ENCODE measurements at regions not wholly inside any gene's neighbourhood (a gene's known extent, or its start where the extent isn't known, plus 50 kb on each side); places are given as distances from the start of the nearest gene placed in this dataset.

DNA sequence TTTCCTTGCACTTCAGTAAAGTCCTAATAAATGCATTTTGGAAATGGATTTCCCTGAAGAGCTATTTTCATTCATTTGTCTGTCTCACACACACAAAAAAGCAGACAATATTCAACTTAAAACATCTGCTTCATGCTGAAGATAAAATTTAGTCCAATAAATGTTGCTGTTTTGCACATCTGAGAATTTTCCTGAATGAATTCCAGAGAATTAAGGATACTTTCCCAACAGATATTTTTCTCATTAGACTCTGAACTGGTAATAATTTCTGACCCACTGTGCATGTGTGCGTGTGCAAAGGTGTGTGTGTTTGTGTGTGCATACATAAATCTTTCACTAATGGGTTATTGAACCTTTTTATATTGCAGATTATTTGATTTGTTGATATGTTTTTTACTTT lies 390.2 kb upstream of the TMEFF2 start:
- BruUV-seq (replicated peaks) = no TSS peak
- ChIA-PET CTCF (ENCODE audit: low intra/inter-chr PET ratio, low total read pairs) (no interaction called here), POLR2A (no interaction called here)
- ATAC-seq = no peak
- Histone ChIP-seq H3K36me3 (replicated peaks in 1 of 2; ENCODE audit: control insufficient read depth in 1 of 2, insufficient read depth in 2 of 2, low read length in 2 of 2) (no peaks in the 10 kb centered on the region), H3K4me3 (replicated peaks in 1 of 3; ENCODE audit: insufficient read depth in 1 of 3, low read depth in 2 of 3, low read length in 3 of 3) (no peak overlapping the region), H3K79me2 (ENCODE audit: insufficient read depth, low read length) (no peaks in the 10 kb centered on the region), H3K27ac (ENCODE audit: extremely low read length, insufficient read depth, low read length) (no peak overlapping the region), H3K9ac (ENCODE audit: insufficient read depth, low read depth, low read length) (no peak overlapping the region), H3K4me1 (ENCODE audit: insufficient read depth, low read length) (no peaks in the 10 kb centered on the region), H3K9me3 (ENCODE audit: low read length) (no peaks in the 10 kb centered on the region), H4K20me1 (ENCODE audit: insufficient read depth, low read length) (no peaks in the 10 kb centered on the region), H2AFZ (ENCODE audit: low read length) (no peak overlapping the region), H3K4me2 (ENCODE audit: low read depth, low read length) (no peak overlapping the region), H3K27me3 (ENCODE audit: control insufficient read depth in 1 of 2, insufficient read depth in 2 of 2, low read length in 2 of 2) (no peaks in the 10 kb centered on the region)
- intact Hi-C loops (cut with micrococcal nuclease; ENCODE audit: unreplicated experiment) = no loop called here
- WGBS (ENCODE audit: low lambda C conversion rate) = 2% methylated on average over 1 of the region's 1 CpG
- DNase-seq (ENCODE audit: low spot score) = no peak
- in situ Hi-C loops (cut with HindIII; ENCODE audit: extremely low pct_ligation_motif_present, low pct_unique_long_range_greater_than_20kb) = no loop called here
- TF ChIP-seq ATF1 (CRISPR knock-in tag; IDR thresholded peaks at IDR 0.05) = no peak
- TF ChIP-seq, protein P1, sequence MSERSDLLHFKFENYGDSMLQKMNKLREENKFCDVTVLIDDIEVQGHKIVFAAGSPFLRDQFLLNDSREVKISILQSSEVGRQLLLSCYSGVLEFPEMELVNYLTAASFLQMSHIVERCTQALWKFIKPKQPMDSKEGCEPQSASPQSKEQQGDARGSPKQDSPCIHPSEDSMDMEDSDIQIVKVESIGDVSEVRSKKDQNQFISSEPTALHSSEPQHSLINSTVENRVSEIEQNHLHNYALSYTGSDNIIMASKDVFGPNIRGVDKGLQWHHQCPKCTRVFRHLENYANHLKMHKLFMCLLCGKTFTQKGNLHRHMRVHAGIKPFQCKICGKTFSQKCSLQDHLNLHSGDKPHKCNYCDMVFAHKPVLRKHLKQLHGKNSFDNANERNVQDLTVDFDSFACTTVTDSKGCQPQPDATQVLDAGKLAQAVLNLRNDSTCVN (CRISPR knock-in tag; IDR thresholded peaks at IDR 0.05; ENCODE audit: borderline replicate concordance) = no peak
- no peak for TF ChIP-seq HOXD1 (CRISPR knock-in tag; IDR thresholded peaks at IDR 0.05)
- TF ChIP-seq FLYWCH1 (CRISPR knock-in tag; IDR thresholded peaks at IDR 0.05) = no peak
- no peak for TF ChIP-seq RAD51 (IDR thresholded peaks at IDR 0.05; ENCODE audit: borderline replicate concordance)
- no peak for TF ChIP-seq ZFP90 (CRISPR knock-in tag; IDR thresholded peaks at IDR 0.05; ENCODE audit: borderline replicate concordance)
- TF ChIP-seq CHD2 (IDR thresholded peaks at IDR 0.05; ENCODE audit: low read depth, low read length) = no peak
- no peak for TF ChIP-seq ZNF737 (CRISPR knock-in tag; IDR thresholded peaks at IDR 0.05; ENCODE audit: borderline replicate concordance)
- TF ChIP-seq NR2F6 (IDR thresholded peaks at IDR 0.05) = no peak
- no peak for TF ChIP-seq NR2F6 (CRISPR knock-in tag; IDR thresholded peaks at IDR 0.05)
- TF ChIP-seq, protein P2, sequence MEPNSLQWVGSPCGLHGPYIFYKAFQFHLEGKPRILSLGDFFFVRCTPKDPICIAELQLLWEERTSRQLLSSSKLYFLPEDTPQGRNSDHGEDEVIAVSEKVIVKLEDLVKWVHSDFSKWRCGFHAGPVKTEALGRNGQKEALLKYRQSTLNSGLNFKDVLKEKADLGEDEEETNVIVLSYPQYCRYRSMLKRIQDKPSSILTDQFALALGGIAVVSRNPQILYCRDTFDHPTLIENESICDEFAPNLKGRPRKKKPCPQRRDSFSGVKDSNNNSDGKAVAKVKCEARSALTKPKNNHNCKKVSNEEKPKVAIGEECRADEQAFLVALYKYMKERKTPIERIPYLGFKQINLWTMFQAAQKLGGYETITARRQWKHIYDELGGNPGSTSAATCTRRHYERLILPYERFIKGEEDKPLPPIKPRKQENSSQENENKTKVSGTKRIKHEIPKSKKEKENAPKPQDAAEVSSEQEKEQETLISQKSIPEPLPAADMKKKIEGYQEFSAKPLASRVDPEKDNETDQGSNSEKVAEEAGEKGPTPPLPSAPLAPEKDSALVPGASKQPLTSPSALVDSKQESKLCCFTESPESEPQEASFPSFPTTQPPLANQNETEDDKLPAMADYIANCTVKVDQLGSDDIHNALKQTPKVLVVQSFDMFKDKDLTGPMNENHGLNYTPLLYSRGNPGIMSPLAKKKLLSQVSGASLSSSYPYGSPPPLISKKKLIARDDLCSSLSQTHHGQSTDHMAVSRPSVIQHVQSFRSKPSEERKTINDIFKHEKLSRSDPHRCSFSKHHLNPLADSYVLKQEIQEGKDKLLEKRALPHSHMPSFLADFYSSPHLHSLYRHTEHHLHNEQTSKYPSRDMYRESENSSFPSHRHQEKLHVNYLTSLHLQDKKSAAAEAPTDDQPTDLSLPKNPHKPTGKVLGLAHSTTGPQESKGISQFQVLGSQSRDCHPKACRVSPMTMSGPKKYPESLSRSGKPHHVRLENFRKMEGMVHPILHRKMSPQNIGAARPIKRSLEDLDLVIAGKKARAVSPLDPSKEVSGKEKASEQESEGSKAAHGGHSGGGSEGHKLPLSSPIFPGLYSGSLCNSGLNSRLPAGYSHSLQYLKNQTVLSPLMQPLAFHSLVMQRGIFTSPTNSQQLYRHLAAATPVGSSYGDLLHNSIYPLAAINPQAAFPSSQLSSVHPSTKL (CRISPR knock-in tag; IDR thresholded peaks at IDR 0.05) = no peak
- FAIRE-seq = no peak
